Keratinocyte (primary cell): ENCODE measurements at regions not wholly inside any gene's neighbourhood (a gene's known extent, or its start where the extent isn't known, plus 50 kb on each side); places are given as distances from the start of the nearest gene placed in this dataset.

Experiments used
- DNase-seq: peaks from one replicate; pipeline ENCODE4 v3.0.0-alpha.2; 2011; ENCODE audit warnings: low read depth, missing footprints, low spot score
- FAIRE-seq: peaks from 2 replicates; lab custom pipeline; 2011; peaks lifted over from hg19 to GRCh38; lab: Jason Lieb, UNC
- H2AFZ ChIP-seq: 2 replicates; pipeline ENCODE4 v1.6.0; 2012; ENCODE audit warnings: low read length, control low read depth, inconsistent platforms; ENCODE audit not compliant: control insufficient read depth
- H3K27ac ChIP-seq: 2 replicates; pipeline ENCODE4 v1.5.1; 2011; ENCODE audit warnings: low read length; ENCODE audit not compliant: control insufficient read depth, insufficient read depth
- H3K27me3 ChIP-seq: 3 replicates; pipeline ENCODE4 v1.6.0; 2011; ENCODE audit warnings: low read length; ENCODE audit not compliant: control insufficient read depth, insufficient read depth; ENCODE audit errors: extremely low read depth
- H3K36me3 ChIP-seq, 2 experiments: 2 replicates in 1 of 2; 3 replicates in 1 of 2; pipeline ENCODE4 v1.5.1; 2011; ENCODE audit warnings: low read length in 2 of 2, mild to moderate bottlenecking in 1 of 2; ENCODE audit not compliant: control insufficient read depth in 2 of 2, insufficient read depth in 2 of 2; ENCODE audit errors: extremely low read depth in 1 of 2
- H3K4me1 ChIP-seq: 3 replicates; pipeline ENCODE4 v1.5.1; 2011; ENCODE audit warnings: low read length; ENCODE audit not compliant: control insufficient read depth, insufficient read depth; ENCODE audit errors: extremely low read depth
- H3K4me2 ChIP-seq: 3 replicates; pipeline ENCODE4 v1.6.0; 2011; ENCODE audit warnings: low read depth, low read length; ENCODE audit not compliant: control insufficient read depth, insufficient read depth; ENCODE audit errors: extremely low read depth
- H3K4me3 ChIP-seq, 3 experiments: fragments of 200-600 bp in 1 of 3; sonication (generic) in 1 of 3; 2 replicates in 2 of 3; 3 replicates in 1 of 3; pipeline ENCODE4 v1.5.1; 2011 to 2016; ENCODE audit warnings: low read length in 3 of 3, mild to moderate bottlenecking in 3 of 3, control low read depth in 2 of 3, inconsistent platforms in 1 of 3, low read depth in 1 of 3, mixed read lengths in 1 of 3, mixed run types in 1 of 3, moderate library complexity in 1 of 3; ENCODE audit not compliant: control insufficient read depth in 2 of 3, insufficient read depth in 2 of 3; ENCODE audit errors: extremely low read depth in 1 of 3
- H3K79me2 ChIP-seq: 2 replicates; pipeline ENCODE4 v1.6.0; 2012; ENCODE audit warnings: low read length; ENCODE audit not compliant: control insufficient read depth, insufficient read depth
- H3K9ac ChIP-seq: 3 replicates; pipeline ENCODE4 v1.6.0; 2011; ENCODE audit warnings: low read length; ENCODE audit not compliant: control insufficient read depth, insufficient read depth; ENCODE audit errors: extremely low read depth
- H3K9me1 ChIP-seq: 3 replicates; pipeline ENCODE4 v1.6.0; 2011; ENCODE audit warnings: low read length; ENCODE audit not compliant: control insufficient read depth, insufficient read depth; ENCODE audit errors: extremely low read depth
- H3K9me3 ChIP-seq: 2 replicates; pipeline ENCODE4 v1.5.1; 2012; ENCODE audit warnings: low read depth, low read length; ENCODE audit not compliant: control insufficient read depth
- H4K20me1 ChIP-seq: 3 replicates; pipeline ENCODE4 v1.6.0; 2011; ENCODE audit warnings: low read length; ENCODE audit not compliant: control insufficient read depth, insufficient read depth; ENCODE audit errors: extremely low read depth
- EZH2 ChIP-seq: IDR thresholded peaks from one replicate; pipeline ENCODE4 v1.6.1; 2012; ENCODE audit warnings: inconsistent platforms, mild to moderate bottlenecking, low read length, moderate library complexity
- dilution Hi-C: fragments of 300-500 bp; cut with MboI; formaldehyde crosslinking; loops from one replicate; pipeline ENCODE4 v1.7.0; 2020; ENCODE audit warnings: low sequenced_read_pairs; ENCODE audit not compliant: extremely low pct_ligation_motif_present
- TF ChIP-seq, protein P1 (sequence below), 3 experiments: IDR thresholded peaks in 1 of 3; conservative IDR thresholded peaks in 1 of 3; optimal IDR thresholded peaks in 1 of 3; 2 replicates in 2 of 3; 3 replicates in 1 of 3; pipeline versions ENCODE3 to v1.5.1; 2011; ENCODE audit warnings: low read length in 3 of 3, mild to moderate bottlenecking in 3 of 3, moderate library complexity in 2 of 3, control low read depth in 1 of 3, inconsistent platforms in 1 of 3; ENCODE audit not compliant: insufficient read depth in 2 of 3; ENCODE audit errors: extremely low read depth in 1 of 3

DNA sequence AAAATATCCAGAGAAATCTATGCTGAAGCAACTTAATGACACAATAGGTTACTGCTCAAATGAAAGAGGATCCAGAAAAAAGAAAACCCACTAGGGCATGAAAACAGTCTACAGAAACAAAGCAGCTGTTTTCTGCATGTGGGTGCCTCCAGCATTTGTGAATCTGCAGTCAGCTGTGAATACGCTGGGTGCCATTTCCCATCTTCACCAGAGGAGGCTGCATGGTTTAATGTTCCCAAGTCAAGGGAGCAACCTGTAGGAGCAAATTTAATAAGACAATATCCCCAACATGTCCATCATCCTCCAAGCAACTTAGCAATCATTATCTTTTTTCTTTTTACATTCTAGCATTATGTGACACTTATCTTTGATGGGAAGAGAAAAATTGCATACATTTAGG lies 396.6 kb downstream of the BRINP2 start:
- H2AFZ ChIP-seq, result no peak overlapping the region
- no peak overlapping the region for H3K4me3 ChIP-seq
- no peak overlapping the region for H3K27ac ChIP-seq
- no peaks in the 10 kb centered on the region for H3K36me3 ChIP-seq
- FAIRE-seq (peak; percentile 26), DNase-seq (no peak)
- no peaks in the 10 kb centered on the region for H3K9me3 ChIP-seq
- H3K4me1 ChIP-seq, result no peaks in the 10 kb centered on the region
- no peaks in the 10 kb centered on the region for H4K20me1 ChIP-seq
- H3K79me2 ChIP-seq, result no peaks in the 10 kb centered on the region
- dilution Hi-C loops, result no loop called here
- no peaks in the 10 kb centered on the region for H3K9me1 ChIP-seq
- no peak overlapping the region for H3K9ac ChIP-seq
- H3K27me3 ChIP-seq, result no peaks in the 10 kb centered on the region
- TF ChIP-seq, protein P1, sequence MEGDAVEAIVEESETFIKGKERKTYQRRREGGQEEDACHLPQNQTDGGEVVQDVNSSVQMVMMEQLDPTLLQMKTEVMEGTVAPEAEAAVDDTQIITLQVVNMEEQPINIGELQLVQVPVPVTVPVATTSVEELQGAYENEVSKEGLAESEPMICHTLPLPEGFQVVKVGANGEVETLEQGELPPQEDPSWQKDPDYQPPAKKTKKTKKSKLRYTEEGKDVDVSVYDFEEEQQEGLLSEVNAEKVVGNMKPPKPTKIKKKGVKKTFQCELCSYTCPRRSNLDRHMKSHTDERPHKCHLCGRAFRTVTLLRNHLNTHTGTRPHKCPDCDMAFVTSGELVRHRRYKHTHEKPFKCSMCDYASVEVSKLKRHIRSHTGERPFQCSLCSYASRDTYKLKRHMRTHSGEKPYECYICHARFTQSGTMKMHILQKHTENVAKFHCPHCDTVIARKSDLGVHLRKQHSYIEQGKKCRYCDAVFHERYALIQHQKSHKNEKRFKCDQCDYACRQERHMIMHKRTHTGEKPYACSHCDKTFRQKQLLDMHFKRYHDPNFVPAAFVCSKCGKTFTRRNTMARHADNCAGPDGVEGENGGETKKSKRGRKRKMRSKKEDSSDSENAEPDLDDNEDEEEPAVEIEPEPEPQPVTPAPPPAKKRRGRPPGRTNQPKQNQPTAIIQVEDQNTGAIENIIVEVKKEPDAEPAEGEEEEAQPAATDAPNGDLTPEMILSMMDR (optimal IDR thresholded peaks at IDR 0.05 in 1 of 3, IDR thresholded peaks at IDR 0.05 in 1 of 3, conservative IDR thresholded peaks at IDR 0.05 in 1 of 3; ENCODE audit: extremely low read depth in 1 of 3, insufficient read depth in 2 of 3, low read length in 3 of 3), result peak; percentile 45 to 70 (median 58)
- TF ChIP-seq EZH2, result no peak
- H3K4me2 ChIP-seq, result no peak overlapping the region

DNA sequence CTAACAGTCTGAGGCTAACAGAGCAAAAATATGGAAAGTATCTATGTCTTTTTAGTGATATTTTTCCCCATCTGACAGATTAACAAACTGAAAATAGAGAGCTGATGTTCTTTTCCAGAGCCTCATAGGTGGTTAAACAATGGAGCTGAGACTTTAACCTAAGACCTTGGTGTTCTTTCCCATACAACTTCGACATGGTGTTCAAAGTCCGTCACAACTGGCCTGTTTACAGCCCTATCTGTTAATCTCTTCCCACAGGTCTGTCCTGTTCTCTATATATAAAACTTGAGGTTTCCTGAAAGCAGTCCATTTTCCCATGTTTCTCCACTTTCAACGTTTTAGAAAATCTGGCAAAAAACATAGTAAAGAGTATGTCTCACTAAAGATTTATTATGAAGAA lies 395.7 kb downstream of the BRINP2 start:
- Histone ChIP-seq H3K4me2 (no peak overlapping the region), H3K9ac (no peak overlapping the region), H3K27ac (no peak overlapping the region), H3K4me3 (no peak overlapping the region), H3K4me1 (no peaks in the 10 kb centered on the region), H2AFZ (no peak overlapping the region), H3K9me1 (no peaks in the 10 kb centered on the region), H3K79me2 (no peaks in the 10 kb centered on the region), H4K20me1 (no peaks in the 10 kb centered on the region), H3K36me3 (no peaks in the 10 kb centered on the region), H3K27me3 (no peaks in the 10 kb centered on the region), H3K9me3 (no peaks in the 10 kb centered on the region)
- dilution Hi-C loops, result no loop called here
- no peak for DNase-seq
- TF ChIP-seq, protein P1 (optimal IDR thresholded peaks at IDR 0.05 in 1 of 3, IDR thresholded peaks at IDR 0.05 in 1 of 3, conservative IDR thresholded peaks at IDR 0.05 in 1 of 3; ENCODE audit: extremely low read depth in 1 of 3, insufficient read depth in 2 of 3, low read length in 3 of 3), result no peak
- no peak for TF ChIP-seq EZH2
- FAIRE-seq, result no peak
